ENCODE measurements at regions not wholly inside any gene's neighbourhood (a gene's known extent, or its start where the extent isn't known, plus 50 kb on each side); places are given as distances from the start of the nearest gene placed in this dataset.
"Not testable (repeated sequence)": the region's sequence is repeated elsewhere in the genome, so short reads cannot be mapped to it uniquely, and the experiment has no call there.

DNA sequence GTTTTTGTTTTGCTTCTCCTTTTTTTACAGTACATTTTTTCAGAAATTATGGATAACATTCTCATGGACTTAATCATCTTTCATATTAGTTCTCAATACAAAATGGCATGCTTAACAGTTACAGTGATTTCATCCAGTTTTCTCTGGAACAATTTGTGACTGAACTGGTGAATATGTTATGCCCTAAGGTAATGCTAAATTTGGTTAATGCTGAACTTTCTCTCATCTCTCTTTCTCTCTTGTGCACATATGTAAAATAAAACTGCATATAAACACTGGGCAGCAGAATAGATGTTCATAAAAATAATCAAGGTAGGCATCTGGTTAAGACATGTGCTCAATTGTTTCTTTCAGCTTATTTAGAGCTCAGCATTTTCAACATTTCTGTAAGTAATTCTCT lies 196.3 kb upstream of the TMEFF2 start:
- Histone ChIP-seq H3K4me3 (ENCODE audit: low read length in 2 of 2) (no peak overlapping the region), H3K27me3 (ENCODE audit: control insufficient read depth in 1 of 2, insufficient read depth in 2 of 2, low read length in 2 of 2) (no peaks in the 10 kb centered on the region), H3K36me3 (ENCODE audit: control insufficient read depth in 2 of 2, insufficient read depth in 2 of 2, low read length in 2 of 2) (no peaks in the 10 kb centered on the region), H3K27ac (ENCODE audit: low read length) (no peak overlapping the region), H3K9ac (ENCODE audit: low read length in 2 of 2) (no peak overlapping the region), H3K4me1 (ENCODE audit: control insufficient read depth, insufficient read depth, low read length) (no peaks in the 10 kb centered on the region), H3K9me3 (ENCODE audit: control insufficient read depth in 2 of 2, low read length in 2 of 2) (no peaks in the 10 kb centered on the region)

DNA sequence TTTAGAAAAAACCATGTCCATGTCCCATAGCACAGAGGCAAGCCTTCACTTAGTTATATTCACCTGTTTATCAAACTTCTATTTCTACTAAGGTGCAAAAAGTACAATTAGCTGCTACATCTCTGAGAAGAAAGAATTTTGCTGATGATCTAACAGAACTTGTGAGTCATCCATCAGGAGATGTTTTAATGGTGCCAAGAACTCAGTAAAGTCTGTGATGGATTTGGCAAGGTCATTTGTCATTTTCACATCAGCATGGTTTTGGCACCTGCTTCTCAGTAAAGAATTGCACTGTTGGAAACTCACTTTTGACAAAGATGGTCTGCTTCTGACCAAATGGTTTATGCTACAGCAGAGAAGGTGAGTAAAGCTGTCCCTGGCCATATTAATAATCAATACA lies 195.7 kb upstream of the TMEFF2 start:
- no peaks in the 10 kb centered on the region for H3K27me3 ChIP-seq (ENCODE audit: control insufficient read depth in 1 of 2, insufficient read depth in 2 of 2, low read length in 2 of 2)
- no peaks in the 10 kb centered on the region for H3K9me3 ChIP-seq (ENCODE audit: control insufficient read depth in 2 of 2, low read length in 2 of 2)
- no peak overlapping the region for H3K9ac ChIP-seq (ENCODE audit: low read length in 2 of 2)
- no peaks in the 10 kb centered on the region for H3K4me1 ChIP-seq (ENCODE audit: control insufficient read depth, insufficient read depth, low read length)
- no peaks in the 10 kb centered on the region for H3K36me3 ChIP-seq (ENCODE audit: control insufficient read depth in 2 of 2, insufficient read depth in 2 of 2, low read length in 2 of 2)
- no peak overlapping the region for H3K27ac ChIP-seq (ENCODE audit: low read length)
- H3K4me3 ChIP-seq (ENCODE audit: low read length in 2 of 2): no peak overlapping the region

DNA sequence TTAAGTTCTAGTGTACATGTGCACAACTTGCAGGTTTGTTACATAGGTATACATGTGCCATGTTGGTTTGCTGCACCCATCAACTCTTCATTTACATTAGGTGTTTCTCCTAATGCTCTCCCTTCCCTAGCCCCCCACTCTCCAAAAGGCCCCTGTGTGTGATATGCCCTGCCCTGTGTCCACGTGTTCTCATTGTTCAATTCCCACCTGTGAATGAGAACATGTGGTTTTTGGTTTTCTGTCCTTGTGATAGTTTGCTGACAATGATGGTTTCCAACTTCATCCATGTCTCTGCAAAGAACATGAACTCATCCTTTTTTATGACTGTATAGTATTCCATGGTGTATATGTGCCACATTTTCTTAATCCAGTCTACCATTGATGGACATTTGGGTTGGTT lies 189.5 kb upstream of the TMEFF2 start:
- not testable (repeated sequence) for H3K27me3 ChIP-seq (ENCODE audit: control insufficient read depth in 1 of 2, insufficient read depth in 2 of 2, low read length in 2 of 2); H3K9ac ChIP-seq (ENCODE audit: low read length in 2 of 2); H3K4me1 ChIP-seq (ENCODE audit: control insufficient read depth, insufficient read depth, low read length); H3K4me3 ChIP-seq (ENCODE audit: low read length in 2 of 2); H3K36me3 ChIP-seq (ENCODE audit: control insufficient read depth in 2 of 2, insufficient read depth in 2 of 2, low read length in 2 of 2); H3K9me3 ChIP-seq (ENCODE audit: control insufficient read depth in 2 of 2, low read length in 2 of 2); H3K27ac ChIP-seq (ENCODE audit: low read length)

DNA sequence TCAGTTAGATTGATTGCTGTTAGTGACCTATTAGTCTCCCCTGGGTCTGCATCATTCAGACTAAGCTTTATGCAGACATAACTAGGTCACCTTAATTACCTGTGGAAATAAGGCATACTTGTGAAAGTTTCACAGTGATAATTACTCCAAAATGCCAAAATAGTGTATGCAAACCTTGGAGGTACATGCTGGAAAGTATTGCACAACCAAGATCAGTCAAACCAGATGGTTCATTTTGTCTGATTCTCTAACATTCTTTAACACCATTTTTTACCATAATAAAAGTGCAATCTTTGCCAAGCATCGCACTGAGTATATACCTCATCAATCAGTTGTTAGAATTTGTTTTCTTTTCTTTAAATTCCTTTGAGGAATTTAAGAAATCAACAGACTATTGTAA lies 186.3 kb upstream of the TMEFF2 start:
- no peaks in the 10 kb centered on the region for H3K27me3 ChIP-seq (ENCODE audit: control insufficient read depth in 1 of 2, insufficient read depth in 2 of 2, low read length in 2 of 2)
- no peak overlapping the region for H3K9ac ChIP-seq (ENCODE audit: low read length in 2 of 2)
- H3K4me3 ChIP-seq (ENCODE audit: low read length in 2 of 2): no peak overlapping the region
- no peak overlapping the region for H3K27ac ChIP-seq (ENCODE audit: low read length)
- H3K9me3 ChIP-seq (ENCODE audit: control insufficient read depth in 2 of 2, low read length in 2 of 2): no peaks in the 10 kb centered on the region
- H3K36me3 ChIP-seq (ENCODE audit: control insufficient read depth in 2 of 2, insufficient read depth in 2 of 2, low read length in 2 of 2): no peaks in the 10 kb centered on the region
- no peaks in the 10 kb centered on the region for H3K4me1 ChIP-seq (ENCODE audit: control insufficient read depth, insufficient read depth, low read length)

DNA sequence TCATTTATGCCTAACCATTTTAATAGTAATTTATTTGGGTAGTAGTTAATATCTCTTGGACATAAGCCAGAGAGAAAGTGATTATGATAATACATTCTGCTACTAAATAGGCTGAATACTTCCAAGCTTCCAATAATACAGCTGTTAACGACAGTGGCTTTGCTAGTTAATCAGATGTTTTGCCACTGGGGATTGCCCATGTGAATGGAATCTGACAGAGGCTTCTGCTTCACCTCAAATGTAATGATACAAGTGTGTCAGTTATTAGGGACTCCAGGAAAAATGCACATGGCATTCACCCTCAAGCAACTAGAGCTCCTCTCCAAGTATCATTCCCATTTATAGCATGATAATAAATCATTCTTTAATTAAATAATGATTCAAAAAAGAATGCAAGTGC lies 185.0 kb upstream of the TMEFF2 start:
- Histone ChIP-seq H3K27ac (ENCODE audit: low read length) (no peak overlapping the region), H3K36me3 (ENCODE audit: control insufficient read depth in 2 of 2, insufficient read depth in 2 of 2, low read length in 2 of 2) (no peaks in the 10 kb centered on the region), H3K9me3 (ENCODE audit: control insufficient read depth in 2 of 2, low read length in 2 of 2) (no peaks in the 10 kb centered on the region), H3K9ac (ENCODE audit: low read length in 2 of 2) (no peak overlapping the region), H3K27me3 (ENCODE audit: control insufficient read depth in 1 of 2, insufficient read depth in 2 of 2, low read length in 2 of 2) (no peaks in the 10 kb centered on the region), H3K4me3 (ENCODE audit: low read length in 2 of 2) (no peak overlapping the region), H3K4me1 (ENCODE audit: control insufficient read depth, insufficient read depth, low read length) (no peaks in the 10 kb centered on the region)

DNA sequence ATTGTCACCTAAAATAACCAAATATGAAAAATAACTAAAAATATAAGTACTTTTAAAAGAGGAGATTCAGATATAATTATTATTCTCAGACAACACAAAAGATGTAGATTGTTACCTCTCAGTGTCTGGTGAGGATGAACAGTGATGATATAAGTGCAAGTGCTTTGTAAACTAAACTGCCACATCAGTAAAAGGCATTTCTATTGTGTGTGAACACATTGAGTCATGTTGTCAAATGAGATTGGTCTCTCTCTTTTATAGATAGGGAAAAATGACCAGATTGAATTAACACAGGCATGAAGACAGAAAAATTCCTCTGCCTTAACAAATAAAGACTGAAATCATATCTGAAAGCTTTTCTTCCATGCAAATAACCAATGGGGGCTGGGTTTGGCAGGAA lies 182.4 kb upstream of the TMEFF2 start:
- H3K36me3 ChIP-seq (ENCODE audit: control insufficient read depth in 2 of 2, insufficient read depth in 2 of 2, low read length in 2 of 2): no peaks in the 10 kb centered on the region
- no peaks in the 10 kb centered on the region for H3K9me3 ChIP-seq (ENCODE audit: control insufficient read depth in 2 of 2, low read length in 2 of 2)
- no peak overlapping the region for H3K9ac ChIP-seq (ENCODE audit: low read length in 2 of 2)
- H3K27me3 ChIP-seq (ENCODE audit: control insufficient read depth in 1 of 2, insufficient read depth in 2 of 2, low read length in 2 of 2): no peaks in the 10 kb centered on the region
- H3K27ac ChIP-seq (ENCODE audit: low read length): no peak overlapping the region
- H3K4me1 ChIP-seq (ENCODE audit: control insufficient read depth, insufficient read depth, low read length): no peaks in the 10 kb centered on the region
- H3K4me3 ChIP-seq (ENCODE audit: low read length in 2 of 2): no peak overlapping the region

DNA sequence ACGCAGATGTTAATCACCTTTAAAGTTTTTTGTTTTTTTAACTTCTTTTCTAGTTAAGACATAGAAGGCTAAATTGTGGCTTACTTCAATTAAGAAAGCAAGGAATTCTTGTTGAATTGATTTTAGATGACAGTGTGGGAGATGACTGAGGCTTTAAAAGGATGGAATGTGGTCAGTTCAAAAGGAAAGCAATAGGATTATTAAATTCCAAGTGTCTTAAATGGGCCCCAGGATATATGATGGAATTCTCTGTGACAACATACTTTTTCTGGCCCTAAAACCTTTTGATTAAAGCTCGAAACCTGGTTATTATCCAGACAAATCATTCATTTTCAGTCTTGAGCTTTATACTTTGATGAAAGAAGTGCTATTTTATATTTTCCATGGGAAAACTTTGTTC lies 179.0 kb upstream of the TMEFF2 start:
- Histone ChIP-seq H3K9ac (ENCODE audit: low read length in 2 of 2) (no peak overlapping the region), H3K4me3 (ENCODE audit: low read length in 2 of 2) (no peak overlapping the region), H3K4me1 (ENCODE audit: control insufficient read depth, insufficient read depth, low read length) (no peaks in the 10 kb centered on the region), H3K27ac (ENCODE audit: low read length) (no peak overlapping the region), H3K27me3 (ENCODE audit: control insufficient read depth in 1 of 2, insufficient read depth in 2 of 2, low read length in 2 of 2) (no peaks in the 10 kb centered on the region), H3K36me3 (ENCODE audit: control insufficient read depth in 2 of 2, insufficient read depth in 2 of 2, low read length in 2 of 2) (no peaks in the 10 kb centered on the region), H3K9me3 (ENCODE audit: control insufficient read depth in 2 of 2, low read length in 2 of 2) (no peaks in the 10 kb centered on the region)

DNA sequence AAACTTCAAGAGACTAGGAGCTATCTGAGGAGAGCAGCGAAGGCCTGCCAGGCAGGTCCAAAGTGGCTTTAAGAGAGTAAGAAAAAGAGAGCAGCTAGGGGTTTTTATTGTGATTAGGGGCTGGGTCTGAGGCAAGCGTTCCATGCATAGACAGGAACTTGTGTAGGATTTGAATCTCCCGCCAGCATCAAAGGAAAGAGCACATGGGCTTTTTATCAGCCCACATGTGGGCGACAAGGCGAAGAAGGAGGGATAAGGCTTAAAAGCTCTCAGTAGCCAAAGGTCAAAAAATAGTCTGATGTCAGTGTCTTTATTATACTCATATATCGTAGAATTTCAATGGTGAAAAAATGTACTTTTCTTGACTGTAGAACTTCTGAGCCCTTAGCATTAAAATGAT lies 178.5 kb upstream of the TMEFF2 start:
- H3K4me1 ChIP-seq (ENCODE audit: control insufficient read depth, insufficient read depth, low read length): no peaks in the 10 kb centered on the region
- H3K9ac ChIP-seq (ENCODE audit: low read length in 2 of 2): no peak overlapping the region
- no peaks in the 10 kb centered on the region for H3K36me3 ChIP-seq (ENCODE audit: control insufficient read depth in 2 of 2, insufficient read depth in 2 of 2, low read length in 2 of 2)
- H3K9me3 ChIP-seq (ENCODE audit: control insufficient read depth in 2 of 2, low read length in 2 of 2): no peaks in the 10 kb centered on the region
- H3K4me3 ChIP-seq (ENCODE audit: low read length in 2 of 2): no peak overlapping the region
- no peaks in the 10 kb centered on the region for H3K27me3 ChIP-seq (ENCODE audit: control insufficient read depth in 1 of 2, insufficient read depth in 2 of 2, low read length in 2 of 2)
- H3K27ac ChIP-seq (ENCODE audit: low read length): no peak overlapping the region

DNA sequence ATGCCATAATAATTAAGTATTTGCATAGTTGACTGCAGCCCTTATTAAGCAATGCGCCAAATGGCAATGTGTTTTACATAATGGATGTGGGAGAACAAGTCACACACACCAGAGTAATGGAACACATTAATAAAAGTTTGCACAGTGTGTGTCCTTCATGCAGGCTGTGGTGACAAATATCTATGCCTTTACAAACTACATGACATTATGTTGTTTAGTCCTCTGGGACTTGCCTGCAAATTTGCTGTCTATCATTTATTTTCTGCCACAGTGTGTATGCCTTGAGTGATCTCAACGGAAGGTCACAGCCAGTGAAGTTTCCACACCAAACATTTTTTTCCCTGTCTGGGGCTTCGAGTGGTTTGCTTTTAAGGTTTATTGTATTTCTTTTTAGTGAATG lies 175.2 kb upstream of the TMEFF2 start:
- Histone ChIP-seq H3K27me3 (ENCODE audit: control insufficient read depth in 1 of 2, insufficient read depth in 2 of 2, low read length in 2 of 2) (no peaks in the 10 kb centered on the region), H3K9ac (ENCODE audit: low read length in 2 of 2) (no peak overlapping the region), H3K36me3 (ENCODE audit: control insufficient read depth in 2 of 2, insufficient read depth in 2 of 2, low read length in 2 of 2) (no peaks in the 10 kb centered on the region), H3K9me3 (ENCODE audit: control insufficient read depth in 2 of 2, low read length in 2 of 2) (no peaks in the 10 kb centered on the region), H3K4me3 (ENCODE audit: low read length in 2 of 2) (no peak overlapping the region), H3K4me1 (ENCODE audit: control insufficient read depth, insufficient read depth, low read length) (no peaks in the 10 kb centered on the region), H3K27ac (ENCODE audit: low read length) (no peak overlapping the region)

DNA sequence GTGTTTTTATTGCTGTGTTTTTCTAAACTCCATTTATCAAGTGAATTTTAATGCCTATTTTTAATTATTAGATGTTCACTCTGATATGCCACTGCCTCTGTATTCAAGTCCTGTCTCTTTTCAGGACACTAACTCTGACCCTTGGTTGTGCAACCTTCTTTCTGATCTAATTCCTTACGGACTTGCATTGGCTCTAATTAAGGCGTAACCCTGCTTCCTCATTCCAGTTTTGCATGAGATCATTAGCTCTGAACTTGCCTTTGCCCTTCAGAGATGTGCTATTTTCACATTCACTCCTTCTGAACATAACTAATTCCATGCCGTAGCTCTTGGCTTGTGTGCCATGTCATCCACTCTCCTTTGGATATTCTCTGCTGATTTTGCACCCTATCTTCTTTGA lies 162.5 kb upstream of the TMEFF2 start:
- H3K27me3 ChIP-seq (ENCODE audit: control insufficient read depth in 1 of 2, insufficient read depth in 2 of 2, low read length in 2 of 2): no peaks in the 10 kb centered on the region
- no peaks in the 10 kb centered on the region for H3K9me3 ChIP-seq (ENCODE audit: control insufficient read depth in 2 of 2, low read length in 2 of 2)
- no peak overlapping the region for H3K9ac ChIP-seq (ENCODE audit: low read length in 2 of 2)
- no peak overlapping the region for H3K4me3 ChIP-seq (ENCODE audit: low read length in 2 of 2)
- H3K27ac ChIP-seq (ENCODE audit: low read length): no peak overlapping the region
- no peaks in the 10 kb centered on the region for H3K4me1 ChIP-seq (ENCODE audit: control insufficient read depth, insufficient read depth, low read length)
- H3K36me3 ChIP-seq (ENCODE audit: control insufficient read depth in 2 of 2, insufficient read depth in 2 of 2, low read length in 2 of 2): no peaks in the 10 kb centered on the region

DNA sequence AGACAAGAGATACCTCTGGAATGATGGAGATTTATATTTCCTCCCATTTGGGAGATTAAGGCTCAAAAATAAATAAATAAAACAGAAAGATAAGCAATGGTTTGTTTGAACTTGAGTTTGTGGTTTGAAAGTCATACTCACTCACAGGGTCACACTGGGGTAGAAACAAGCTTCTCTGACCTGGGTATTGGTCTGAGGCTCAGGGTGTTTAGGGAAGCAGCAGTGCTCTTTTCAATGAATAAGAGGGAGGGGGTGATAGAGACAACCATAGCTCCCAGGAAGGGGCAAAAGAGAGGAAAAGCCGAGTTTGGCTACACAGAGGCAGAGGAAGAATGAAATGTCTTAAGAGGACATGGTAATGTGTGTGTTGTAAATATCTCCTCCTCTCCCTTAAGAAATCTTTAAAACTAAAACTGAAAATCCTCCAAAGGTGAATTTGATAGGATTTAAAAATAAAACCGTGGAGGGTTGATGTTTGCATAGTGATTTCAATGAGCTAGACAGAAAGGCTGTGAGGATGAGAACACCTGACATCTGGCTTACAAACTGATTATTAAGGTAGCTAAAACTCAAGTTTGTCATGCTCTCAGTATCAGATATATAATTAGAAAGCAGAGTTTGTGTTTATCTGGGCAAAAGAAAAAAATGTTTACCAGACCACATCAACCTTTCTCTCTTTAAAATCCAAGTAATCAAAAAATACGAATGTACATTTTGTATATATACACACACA lies 159.9 kb upstream of the TMEFF2 start:
- no peak overlapping the region for H3K9ac ChIP-seq (ENCODE audit: low read length in 2 of 2)
- no peaks in the 10 kb centered on the region for H3K27me3 ChIP-seq (ENCODE audit: control insufficient read depth in 1 of 2, insufficient read depth in 2 of 2, low read length in 2 of 2)
- H3K4me3 ChIP-seq (ENCODE audit: low read length in 2 of 2): no peak overlapping the region
- no peaks in the 10 kb centered on the region for H3K4me1 ChIP-seq (ENCODE audit: control insufficient read depth, insufficient read depth, low read length)
- no peak overlapping the region for H3K27ac ChIP-seq (ENCODE audit: low read length)
- H3K9me3 ChIP-seq (ENCODE audit: control insufficient read depth in 2 of 2, low read length in 2 of 2): no peaks in the 10 kb centered on the region
- H3K36me3 ChIP-seq (ENCODE audit: control insufficient read depth in 2 of 2, insufficient read depth in 2 of 2, low read length in 2 of 2): no peaks in the 10 kb centered on the region

Measured in stomach smooth muscle (tissue), 2 donors.